ENCODE measurements at regions not wholly inside any gene's neighbourhood (a gene's known extent, or its start where the extent isn't known, plus 50 kb on each side); places are given as distances from the start of the nearest gene placed in this dataset.

DNA sequence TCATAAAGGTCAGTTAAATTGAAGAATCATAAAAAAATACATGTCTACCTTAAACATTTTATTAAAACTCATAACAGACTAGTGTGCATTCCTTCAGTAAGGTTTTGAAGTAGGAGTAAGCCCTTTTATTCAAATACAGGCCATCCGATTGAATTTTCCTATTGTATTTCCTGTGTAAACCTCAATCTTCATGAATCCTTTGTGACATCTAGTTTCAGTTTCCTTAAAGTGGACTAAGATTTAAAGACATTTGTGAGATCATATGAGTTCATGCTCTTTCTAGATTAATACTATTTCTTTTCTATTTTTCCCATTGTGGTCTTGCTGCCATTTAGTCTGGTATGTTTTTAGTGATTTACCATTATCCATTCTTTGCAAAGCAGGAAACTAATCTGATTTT lies 644.7 kb upstream of the BOD1L1 start:
- H3K4me3 ChIP-seq (ENCODE audit: low read depth, low read length) = no peak overlapping the region
- H3K9me3 ChIP-seq (ENCODE audit: control insufficient read depth, insufficient read depth, low read length) = no peaks in the 10 kb centered on the region
- H3K27me3 ChIP-seq (ENCODE audit: control insufficient read depth, insufficient read depth, low read length) = no peaks in the 10 kb centered on the region
- TF ChIP-seq, protein P1, sequence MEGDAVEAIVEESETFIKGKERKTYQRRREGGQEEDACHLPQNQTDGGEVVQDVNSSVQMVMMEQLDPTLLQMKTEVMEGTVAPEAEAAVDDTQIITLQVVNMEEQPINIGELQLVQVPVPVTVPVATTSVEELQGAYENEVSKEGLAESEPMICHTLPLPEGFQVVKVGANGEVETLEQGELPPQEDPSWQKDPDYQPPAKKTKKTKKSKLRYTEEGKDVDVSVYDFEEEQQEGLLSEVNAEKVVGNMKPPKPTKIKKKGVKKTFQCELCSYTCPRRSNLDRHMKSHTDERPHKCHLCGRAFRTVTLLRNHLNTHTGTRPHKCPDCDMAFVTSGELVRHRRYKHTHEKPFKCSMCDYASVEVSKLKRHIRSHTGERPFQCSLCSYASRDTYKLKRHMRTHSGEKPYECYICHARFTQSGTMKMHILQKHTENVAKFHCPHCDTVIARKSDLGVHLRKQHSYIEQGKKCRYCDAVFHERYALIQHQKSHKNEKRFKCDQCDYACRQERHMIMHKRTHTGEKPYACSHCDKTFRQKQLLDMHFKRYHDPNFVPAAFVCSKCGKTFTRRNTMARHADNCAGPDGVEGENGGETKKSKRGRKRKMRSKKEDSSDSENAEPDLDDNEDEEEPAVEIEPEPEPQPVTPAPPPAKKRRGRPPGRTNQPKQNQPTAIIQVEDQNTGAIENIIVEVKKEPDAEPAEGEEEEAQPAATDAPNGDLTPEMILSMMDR (IDR thresholded peaks at IDR 0.05; ENCODE audit: low read depth, low read length) = no peak
- ChIA-PET CTCF (no interaction called here), POLR2A (no interaction called here)
- DNase-seq (ENCODE audit: low read depth, low spot score) = no peak
- H3K27ac ChIP-seq (ENCODE audit: low read depth, low read length) = no peak overlapping the region

DNA sequence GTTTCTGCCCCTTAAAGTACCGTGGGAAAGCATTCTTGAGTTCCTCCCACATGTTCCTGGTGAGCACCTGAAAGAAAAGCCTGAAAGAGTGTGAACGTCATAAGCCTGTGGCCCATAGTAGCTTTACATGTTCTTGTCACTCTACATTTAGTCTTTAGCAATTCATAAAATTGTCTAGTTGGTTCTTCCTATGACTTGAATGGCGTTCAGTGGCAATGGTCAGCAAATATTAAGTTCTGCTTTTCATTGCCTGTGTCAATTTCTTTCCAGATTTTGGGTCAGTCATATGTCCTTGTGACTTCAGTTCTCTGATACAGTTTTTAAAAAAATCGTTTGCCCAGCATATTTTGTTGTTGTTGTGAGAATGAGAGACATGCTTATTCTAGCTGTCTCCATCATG lies 650.0 kb upstream of the BOD1L1 start:
- DNase-seq (ENCODE audit: low read depth, low spot score) = no peak
- Histone ChIP-seq H3K27me3 (ENCODE audit: control insufficient read depth, insufficient read depth, low read length) (no peaks in the 10 kb centered on the region), H3K4me3 (ENCODE audit: low read depth, low read length) (no peak overlapping the region), H3K9me3 (ENCODE audit: control insufficient read depth, insufficient read depth, low read length) (no peaks in the 10 kb centered on the region), H3K27ac (ENCODE audit: low read depth, low read length) (no peak overlapping the region)
- TF ChIP-seq, protein P1 (IDR thresholded peaks at IDR 0.05; ENCODE audit: low read depth, low read length) = no peak
- POLR2A ChIA-PET = no interaction called here
- CTCF ChIA-PET = interaction anchor here (1.2 kb wide), 1 partner anchor 623 kb away, joined by 4 read pairs; no protein-coding TSS in a partner anchor

- Histone ChIP-seq H3K4me3 (ENCODE audit: low read depth, low read length) (no peak overlapping the region), H3K27me3 (ENCODE audit: control insufficient read depth, insufficient read depth, low read length) (no peaks in the 10 kb centered on the region), H3K9me3 (ENCODE audit: control insufficient read depth, insufficient read depth, low read length) (no peaks in the 10 kb centered on the region), H3K27ac (ENCODE audit: low read depth, low read length) (no peak overlapping the region)
- no peak for DNase-seq (ENCODE audit: low read depth, low spot score)
- TF ChIP-seq, protein P1 (IDR thresholded peaks at IDR 0.05; ENCODE audit: low read depth, low read length) = no peak
- ChIA-PET CTCF (interaction anchor here (1.2 kb wide), 1 partner anchor 626 kb away, joined by 4 read pairs; no protein-coding TSS in a partner anchor), POLR2A (no interaction called here)
Observed at GRCh38 chr4:14280567-14280966, 653.0 kb upstream of the BOD1L1 start.

GRCh38 chr4:14284578-14284977 lies 657.1 kb upstream of the BOD1L1 start:
- ChIA-PET CTCF (no interaction called here), POLR2A (no interaction called here)
- H3K9me3 ChIP-seq (ENCODE audit: control insufficient read depth, insufficient read depth, low read length) = no peaks in the 10 kb centered on the region
- DNase-seq (ENCODE audit: low read depth, low spot score) = no peak
- TF ChIP-seq, protein P1 (IDR thresholded peaks at IDR 0.05; ENCODE audit: low read depth, low read length) = no peak
- H3K4me3 ChIP-seq (ENCODE audit: low read depth, low read length) = no peak overlapping the region
- H3K27ac ChIP-seq (ENCODE audit: low read depth, low read length) = no peak overlapping the region
- H3K27me3 ChIP-seq (ENCODE audit: control insufficient read depth, insufficient read depth, low read length) = no peaks in the 10 kb centered on the region

DNA sequence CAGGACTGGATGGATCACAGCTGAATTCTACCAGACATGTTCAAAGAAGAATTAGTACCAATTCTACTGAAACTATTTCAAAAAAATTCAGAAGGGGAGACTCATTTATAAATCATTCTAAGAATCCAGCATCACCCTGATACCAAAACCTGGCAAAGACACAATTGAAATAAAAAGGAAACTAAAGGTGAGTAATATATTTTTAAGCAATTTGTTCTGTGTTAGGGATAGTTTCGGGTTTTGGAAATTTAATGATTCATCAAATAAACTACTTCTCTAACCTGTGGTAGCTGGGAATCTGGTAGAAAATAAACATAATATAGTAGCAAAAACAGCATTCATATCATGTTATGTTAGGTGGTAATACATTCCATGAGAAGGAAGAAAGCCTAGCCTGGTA lies 662.2 kb upstream of the BOD1L1 start:
- Histone ChIP-seq H3K27ac (ENCODE audit: low read depth, low read length) (no peak overlapping the region), H3K27me3 (ENCODE audit: control insufficient read depth, insufficient read depth, low read length) (no peaks in the 10 kb centered on the region), H3K4me3 (ENCODE audit: low read depth, low read length) (no peak overlapping the region), H3K9me3 (ENCODE audit: control insufficient read depth, insufficient read depth, low read length) (no peaks in the 10 kb centered on the region)
- no peak for DNase-seq (ENCODE audit: low read depth, low spot score)
- TF ChIP-seq, protein P1 (IDR thresholded peaks at IDR 0.05; ENCODE audit: low read depth, low read length) = no peak
- ChIA-PET CTCF (no interaction called here), POLR2A (no interaction called here)
